Activated T-cell treated with anti-CD3 and anti-CD28 coated beads for 24 hours (primary cell): ENCODE measurements at regions not wholly inside any gene's neighbourhood (a gene's known extent, or its start where the extent isn't known, plus 50 kb on each side); places are given as distances from the start of the nearest gene placed in this dataset.

ENCODE experiments used
- DNase-seq: peaks from one replicate; pipeline ENCODE4 v3.0.0-alpha.2; 2020; ENCODE audit warnings: low read depth

DNA sequence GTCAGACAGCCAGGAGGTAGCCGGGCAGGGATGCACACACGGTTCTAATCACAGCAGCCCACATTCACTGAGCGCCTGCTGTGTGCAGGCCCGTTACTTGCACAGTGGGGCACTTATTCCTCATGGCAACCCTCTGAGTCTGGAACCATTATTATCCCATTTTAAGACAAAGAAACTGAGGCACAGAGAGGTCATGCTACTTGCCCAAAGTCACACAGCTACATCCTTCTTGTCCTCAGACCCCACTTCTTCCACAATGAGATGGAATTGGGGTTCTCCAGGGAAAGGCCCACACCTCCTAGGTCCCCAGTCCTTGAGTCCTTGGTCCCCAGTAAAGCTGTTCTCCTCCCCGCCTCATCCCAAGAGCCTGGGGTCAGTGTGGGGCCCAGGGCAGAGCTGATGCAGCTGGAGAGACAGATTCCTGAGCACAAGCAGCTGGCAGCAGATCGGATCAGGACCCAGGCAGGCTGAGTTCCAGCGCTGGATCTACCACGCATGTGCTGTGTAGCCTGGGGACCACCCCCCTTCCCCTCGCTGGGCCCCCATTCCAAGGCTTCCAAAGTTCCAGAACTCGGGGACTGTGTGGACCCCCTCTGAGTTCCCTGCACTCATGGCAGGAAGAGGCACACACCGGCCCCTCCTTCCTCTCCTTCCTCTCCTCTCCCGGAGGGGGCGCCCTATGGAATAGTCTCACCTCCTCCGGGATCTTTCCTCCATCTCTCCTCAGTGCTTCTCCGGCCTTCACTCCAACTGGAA lies 393.4 kb downstream of the MATN1 start:
- DNase-seq, result no peak

DNA sequence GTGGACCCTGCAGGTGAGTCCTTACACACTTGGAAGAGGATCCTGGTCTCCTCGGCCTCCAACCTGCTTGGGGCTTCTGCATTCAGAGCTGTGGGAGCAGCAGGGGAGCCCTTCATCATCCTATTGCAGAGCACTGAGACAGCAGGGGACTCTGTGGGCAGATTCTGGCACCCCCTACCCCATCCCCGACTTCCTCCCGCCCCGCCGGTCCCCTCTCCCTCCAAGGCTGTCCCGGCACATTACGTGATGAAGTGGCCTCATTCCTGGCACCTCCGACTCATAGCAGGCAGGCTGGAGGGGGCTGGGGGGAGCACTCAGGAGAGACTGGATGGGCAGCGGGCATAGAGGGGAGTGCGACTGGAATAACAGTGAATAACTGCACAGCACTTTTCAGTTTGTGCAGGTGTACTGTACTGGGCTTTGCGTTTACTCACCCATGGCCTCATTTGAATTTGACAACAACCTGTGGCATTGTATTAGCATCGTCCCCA lies 394.1 kb downstream of the MATN1 start:
- DNase-seq, result no peak

DNA sequence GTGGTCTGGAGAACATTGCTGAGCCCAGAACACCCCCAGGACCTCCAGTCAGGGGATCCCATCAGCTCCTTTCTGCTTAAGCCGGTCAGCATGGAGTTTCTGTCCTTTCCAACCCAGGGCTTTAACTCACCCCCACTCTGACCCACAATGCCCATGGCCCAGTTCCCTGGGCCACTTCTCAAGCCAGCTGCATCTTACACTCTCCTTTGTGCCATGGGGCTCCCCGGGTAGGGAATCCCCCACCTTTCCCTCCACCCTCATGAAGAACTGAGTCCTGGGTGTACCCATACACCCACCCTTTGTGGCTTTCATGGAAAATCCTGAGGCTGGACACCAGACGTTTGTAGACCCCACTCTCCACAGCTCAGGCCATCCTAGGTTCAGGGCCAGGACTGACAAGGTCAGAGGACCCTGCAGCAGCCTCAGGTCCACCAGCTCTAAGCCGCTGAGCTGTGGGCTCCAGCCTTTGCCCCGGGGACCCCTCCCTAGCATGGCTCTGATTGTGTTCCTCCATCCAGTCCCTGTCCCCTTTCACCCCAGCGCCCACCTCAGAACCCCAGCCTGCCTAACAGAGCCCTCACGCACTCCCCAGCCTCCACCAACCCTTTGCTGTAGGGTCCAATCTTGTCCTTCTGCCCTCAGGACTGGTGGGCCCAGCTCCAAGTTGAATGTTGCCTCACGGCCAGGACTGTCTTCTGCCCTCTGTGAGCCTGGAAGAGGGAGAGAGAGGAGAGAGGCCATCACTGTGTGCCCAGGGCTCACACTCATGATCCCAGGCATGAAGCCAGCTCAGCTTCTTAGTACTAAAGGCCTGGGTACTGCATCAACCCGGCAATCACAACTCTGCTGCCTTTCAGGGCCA lies 394.8 kb downstream of the MATN1 start:
- DNase-seq, result no peak

DNA sequence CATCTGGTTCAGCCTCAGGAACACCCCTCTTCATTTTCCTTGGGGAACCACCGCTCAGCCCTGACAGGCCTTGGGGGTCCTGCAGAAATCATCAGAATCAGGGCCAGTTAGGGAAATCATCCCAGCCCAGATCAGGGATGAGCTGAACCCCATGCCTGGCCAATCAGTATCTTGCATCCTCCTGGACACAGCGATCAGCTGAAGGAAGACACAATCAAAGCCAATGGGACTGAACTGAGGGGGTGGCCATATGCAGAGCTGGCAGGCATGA lies 395.4 kb downstream of the MATN1 start:
- no peak for DNase-seq

DNA sequence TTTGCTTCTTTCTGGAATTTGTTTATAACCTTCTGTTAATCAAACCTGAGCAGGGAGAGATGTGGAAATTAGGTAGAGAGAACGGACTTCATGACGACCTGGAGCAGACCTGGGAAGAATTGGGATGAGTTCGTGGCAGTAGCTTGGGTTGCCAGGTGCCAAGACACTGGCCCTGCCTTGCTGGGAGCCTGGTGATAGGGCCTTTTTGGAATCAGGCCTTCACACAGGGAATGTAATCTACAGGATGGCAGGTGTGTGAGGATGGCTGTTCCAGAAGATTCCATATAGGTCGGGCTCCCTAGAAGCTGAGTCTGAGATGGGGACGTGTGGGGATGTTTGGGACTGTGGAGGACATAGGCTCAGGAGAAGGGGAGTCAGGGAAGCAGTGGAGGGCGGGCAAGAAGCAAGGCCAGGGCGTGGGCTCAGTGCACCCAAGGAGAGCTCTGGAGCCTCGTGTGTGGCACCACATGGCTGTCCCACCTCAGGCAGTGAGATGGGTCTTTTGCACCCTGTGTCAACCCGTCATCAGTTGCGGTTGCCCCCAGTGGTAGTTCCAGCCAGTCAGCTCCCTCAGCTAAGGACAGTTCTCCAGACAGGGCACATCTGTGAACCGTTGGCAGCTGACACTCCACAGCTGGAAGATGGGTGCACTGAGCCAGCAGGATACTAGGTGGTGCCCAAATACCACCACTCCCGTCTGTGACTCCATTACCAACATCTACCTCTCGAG lies 395.9 kb downstream of the MATN1 start:
- DNase-seq, result no peak

DNA sequence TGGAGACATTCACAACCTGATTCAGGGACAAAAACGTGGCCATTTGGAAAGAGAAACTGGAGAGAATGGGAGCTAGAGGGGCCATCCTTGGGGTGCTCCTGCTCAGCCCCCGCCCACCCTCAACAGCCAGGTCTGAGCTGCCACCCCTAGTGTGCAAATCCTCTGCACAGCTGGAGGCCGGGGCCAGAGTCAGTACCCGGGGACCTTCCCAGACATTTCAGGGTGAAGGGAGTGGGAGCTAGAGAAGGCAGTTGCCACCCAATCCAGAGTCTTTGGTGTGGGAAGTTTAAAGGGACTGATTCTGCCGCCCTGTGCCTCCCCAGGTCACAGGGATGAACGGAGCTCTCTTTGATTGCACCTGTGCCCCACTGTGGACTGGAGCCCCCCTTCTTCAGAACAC lies 397.4 kb downstream of the MATN1 start:
- DNase-seq, result no peak

DNA sequence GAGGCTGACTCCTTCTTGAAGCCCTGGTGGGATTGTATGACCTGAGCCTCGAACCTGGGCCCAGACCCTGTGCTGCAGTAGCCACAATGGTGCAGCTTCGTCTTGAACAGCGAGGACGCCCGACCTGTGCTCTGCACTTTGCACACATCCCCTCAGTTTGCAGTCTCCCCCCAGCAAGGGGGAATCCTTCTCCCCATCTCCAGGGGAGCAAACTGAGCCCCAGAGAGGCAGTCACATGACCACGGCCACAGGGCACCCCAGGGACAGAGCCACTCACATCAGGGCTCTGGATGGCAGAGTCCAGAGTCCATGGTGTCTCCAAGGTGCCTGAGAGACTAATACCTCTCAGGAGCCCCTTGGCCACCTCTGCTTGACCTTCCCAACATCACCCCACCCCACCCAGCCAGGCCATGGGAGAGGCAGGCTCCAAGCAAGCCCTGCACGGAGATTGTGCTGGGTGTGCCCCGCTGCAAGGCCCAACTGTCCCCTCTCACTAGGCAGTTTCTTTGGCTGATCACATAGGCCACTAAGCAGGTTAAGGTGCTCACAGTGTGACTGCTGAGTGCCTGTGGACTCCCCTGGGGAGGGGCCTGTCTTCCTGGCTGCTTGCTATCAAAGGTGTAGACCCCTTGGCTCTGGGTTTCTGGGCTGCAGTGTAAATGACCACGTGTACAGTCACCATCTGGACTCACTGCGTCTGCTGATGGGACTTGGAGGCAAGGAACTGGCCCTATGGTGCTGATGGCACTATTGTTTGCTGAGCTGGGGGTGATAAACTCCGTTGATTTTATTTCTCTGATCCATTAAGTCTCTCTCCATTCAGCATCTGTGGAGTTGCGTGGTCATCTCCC lies 398.1 kb downstream of the MATN1 start:
- no peak for DNase-seq

DNA sequence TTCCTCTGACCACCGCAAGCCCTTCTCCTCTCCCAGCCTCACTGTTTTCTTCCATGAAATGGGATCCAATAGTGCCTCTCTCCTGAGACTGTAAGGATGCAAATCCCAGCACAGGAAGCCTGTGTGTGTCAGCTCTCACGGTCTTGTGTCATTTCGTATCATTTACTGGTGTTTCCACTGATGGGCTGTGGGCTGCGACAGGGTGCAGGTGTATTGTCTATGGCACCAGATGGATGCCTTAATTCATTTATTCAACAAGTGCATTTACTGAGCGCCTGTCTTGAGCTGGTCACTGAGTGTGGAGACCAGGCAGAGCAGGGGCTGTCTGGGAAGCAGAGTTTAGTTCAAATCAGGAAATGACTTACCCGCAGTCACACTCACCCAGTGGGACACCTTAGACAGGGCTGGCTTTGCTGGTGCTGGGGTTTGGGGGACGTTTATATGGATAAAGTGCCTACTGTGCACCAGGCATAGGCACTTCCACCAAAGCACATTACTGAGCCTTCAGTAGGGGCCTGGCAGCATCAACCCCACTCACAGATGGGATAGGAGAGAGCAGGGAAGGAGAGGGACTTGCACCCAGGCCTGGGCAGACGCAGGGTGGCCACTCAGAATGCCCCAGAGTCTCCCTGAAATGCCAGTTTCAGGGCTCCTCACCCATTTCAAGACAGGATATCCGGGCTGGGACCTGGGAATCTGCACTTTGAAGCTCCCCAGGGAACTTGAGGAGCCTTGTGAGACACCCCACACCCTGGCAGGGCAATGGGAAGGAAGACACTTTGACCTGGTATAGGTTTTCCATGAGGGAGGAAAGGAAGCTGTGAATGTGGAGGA lies 398.9 kb downstream of the MATN1 start:
- DNase-seq, result no peak

DNA sequence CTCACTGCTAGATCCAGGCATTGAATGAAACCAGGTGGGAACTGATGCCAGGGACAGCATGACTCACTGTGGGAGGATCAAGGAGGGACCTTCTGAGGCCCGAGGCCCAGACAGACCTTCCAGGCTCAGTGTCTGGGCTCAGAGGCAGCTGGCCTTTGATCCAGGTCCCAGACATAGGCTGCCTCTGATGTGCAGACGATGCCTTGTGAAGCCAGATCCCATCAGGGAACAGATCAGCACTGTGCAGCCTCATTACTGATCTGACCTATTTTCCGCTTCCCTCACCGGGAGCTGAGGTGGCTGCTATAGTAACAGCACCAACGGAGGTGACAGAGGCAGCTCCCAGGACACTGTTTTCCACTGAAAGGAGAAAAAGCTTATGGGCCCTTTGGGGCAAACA lies 399.5 kb downstream of the MATN1 start:
- no peak for DNase-seq

DNA sequence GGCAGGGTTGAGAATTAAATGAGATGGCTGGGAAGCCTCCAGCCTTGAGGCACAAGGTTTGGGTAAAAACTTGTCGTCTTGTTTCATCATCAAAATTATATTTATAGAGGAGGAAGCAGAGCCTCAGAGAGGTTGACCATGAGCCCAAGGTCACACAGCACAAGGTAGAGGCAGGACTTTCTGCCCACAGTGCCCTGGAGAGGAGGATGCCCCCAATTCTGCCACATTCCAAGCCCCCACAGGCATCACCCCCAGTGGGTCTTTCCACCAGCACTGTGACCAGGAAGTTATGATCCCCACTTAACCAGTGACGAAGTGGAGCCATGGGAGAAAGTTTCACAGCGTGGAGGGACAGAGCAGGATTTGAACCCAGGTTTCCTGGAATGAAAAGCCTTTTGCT lies 400.0 kb downstream of the MATN1 start:
- no peak for DNase-seq

DNA sequence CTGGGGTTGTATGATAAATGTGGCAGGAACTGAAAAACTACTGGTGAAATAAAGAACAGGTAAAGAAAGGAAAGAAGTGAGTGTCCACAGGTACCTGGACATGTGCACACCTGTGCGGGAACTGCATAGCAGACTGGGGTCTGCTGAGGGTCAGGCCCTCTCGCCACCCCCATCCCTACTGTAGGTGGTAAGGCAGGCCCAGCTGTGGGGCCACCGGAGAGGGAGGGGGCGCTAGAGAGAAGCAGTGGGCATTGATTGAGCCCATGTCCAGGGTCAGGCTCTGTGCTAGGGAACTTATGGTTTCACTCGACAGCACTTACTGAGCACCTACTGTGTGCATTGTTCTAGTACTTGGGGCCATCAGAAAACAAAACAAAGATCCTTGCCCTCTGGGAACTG lies 400.5 kb downstream of the MATN1 start:
- DNase-seq, result no peak

DNA sequence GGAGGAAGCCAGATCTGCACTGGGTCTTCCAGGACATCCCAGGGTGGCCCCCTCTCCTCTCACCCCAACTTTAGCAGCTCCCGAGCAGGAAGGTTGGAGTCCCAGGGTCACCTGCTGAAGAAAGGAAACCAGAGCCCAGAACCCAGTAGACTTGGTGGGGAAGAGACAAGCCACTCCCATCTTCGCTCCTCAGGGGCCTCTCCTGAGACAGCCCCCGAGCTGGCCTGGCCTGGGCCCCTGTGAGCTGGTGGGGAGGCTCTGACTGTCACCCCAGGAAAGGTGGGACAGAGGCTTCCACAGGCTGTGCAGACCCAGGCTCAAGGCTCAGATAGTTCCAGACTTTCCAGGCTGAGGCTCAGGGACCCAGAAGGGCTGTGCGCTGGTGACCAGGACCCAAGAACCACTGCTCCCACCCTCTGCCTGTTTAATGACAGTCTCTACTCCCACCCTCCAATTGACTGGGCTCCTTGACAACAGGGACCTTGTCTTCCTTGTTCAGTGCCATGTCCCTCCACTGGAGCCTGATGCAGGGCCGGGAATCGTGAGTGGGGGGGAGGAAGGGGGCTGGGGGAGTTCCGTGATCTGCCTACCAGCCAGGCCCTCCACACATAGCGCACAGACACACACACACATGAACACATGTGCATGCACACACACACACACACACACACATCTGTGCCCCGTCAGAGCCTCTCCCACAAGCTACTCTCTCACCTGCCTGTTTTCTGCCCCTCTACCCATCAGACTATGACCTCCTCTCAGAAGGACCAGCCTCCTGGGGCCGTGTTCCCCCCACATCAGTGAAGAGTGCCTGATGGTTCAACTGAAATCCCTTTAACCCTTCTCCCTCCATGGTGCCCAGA lies 401.2 kb downstream of the MATN1 start:
- DNase-seq, result no peak

DNA sequence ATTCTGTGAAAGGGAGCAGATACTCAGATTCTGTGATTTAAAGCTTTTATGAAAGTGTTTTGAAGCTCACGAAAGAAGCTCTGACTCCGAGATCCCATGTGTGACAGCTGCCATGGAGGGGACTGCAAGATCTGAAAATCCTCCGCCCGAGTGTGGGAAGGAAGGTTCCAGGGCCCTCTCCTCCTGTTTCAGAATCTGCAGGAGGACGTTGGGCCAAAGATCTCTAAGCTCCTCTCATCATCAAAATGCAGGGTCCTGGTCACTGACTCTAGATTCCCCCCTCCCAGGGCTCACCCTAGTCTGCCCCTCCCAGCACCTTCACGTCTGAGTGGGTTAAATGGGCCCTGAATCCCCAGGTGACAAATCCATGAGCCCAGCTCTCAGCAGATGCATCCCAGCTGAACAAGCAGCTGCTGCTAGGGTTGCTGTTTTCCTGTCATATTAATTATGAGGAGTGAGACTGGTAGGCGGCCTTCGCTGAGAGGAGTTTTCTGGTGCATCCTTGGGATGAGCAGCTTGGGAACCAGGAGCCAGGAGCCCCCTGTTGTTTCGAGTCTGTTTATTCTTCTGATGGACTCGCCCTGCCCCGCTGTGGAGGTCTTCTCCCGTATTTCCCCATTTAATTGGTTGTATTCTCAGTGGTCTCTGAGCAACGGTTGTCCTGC lies 402.0 kb downstream of the MATN1 start:
- no peak for DNase-seq

DNA sequence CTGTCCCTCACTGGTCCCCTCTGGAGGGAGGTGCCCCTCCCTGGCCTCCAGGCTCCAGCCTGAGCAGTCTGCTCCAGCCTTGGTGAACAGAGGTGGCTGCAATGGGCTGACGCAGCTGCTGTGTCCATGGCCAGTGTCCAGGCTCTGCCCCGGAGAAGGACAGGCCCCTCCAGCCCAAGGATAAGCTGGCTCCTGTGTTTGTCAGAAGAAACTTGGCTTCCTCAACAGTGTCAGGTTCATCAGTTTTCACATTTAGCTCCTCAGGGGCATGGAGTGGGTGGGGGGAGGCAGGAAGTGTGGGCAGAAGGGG lies 402.8 kb downstream of the MATN1 start:
- no peak for DNase-seq

DNA sequence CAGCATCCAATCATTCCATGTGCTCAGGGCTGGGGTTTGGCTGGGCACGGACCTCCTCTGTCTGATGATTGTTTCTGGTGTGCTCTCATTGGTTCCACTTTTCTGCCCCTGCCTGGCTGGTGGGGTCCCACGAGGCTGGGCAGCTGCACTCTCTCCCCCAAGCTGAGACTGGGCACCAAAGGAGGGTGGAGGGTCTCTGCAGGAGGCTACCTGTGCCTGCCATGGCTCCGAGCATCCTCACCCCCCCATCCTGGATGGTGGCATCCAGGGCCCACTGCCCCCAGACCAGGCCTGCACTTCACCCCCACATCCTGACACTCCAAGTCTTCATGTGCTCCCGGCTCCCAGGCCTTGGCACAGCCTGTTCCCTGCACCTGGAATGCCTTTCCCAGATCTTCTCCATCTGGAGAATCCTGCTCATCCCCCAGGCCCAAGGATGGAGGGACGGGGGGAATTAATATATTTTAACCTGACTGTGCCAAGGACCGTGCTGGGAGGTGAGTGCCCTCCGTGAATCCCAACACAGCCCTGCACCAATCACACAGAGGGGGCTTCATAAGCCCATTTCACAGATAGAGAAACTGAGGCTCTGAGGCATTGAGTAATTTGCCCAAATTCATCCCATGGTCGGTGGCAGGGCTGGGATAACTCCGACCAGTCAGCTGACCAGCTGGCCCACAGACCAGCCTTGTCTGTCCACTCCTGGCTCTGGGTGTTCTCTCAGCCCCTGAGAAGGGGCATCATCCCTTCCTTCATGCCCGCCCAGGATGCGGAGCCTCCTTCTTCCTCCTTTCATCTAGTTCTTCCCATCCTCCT lies 403.4 kb downstream of the MATN1 start:
- no peak for DNase-seq

DNA sequence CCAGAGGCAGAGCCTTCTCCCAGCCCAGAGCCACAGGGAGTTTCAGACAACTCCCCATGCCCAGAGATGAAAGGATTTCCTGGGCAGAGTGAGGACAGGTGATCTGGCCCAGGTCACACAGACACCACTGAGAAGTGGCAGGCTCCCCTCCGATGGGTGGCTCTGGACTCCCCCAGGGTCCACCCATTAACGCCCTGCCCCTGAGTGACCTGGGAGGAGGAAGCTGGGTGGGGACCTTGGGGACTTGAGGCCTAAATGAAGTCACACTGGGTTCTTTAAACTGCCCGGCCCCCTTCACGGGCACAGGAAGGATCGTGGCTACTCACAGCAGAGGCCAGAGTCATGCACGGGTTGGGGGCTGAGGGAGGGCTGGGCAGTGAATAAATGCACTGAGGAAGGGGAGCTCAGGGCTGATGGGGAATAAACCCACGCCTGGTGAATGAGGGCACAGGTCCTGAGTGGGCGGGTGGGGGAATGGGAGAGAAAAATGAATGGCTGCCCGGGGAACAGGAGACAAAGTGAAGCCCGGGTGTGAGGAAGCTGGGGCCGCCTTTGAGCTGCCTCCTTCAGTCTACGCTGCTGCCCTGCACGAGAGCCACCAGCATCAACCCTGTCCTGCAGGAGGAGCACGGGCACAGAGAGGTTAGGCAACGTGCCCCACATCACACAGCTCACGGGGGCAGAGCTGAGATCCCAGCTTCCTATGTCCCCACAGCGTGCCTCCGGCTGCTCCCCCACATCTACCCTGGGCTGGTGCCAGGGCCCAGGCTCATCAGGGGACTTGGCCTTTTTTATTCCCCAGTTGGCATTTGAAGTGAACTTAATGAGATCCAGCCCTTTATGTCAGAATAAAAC lies 404.3 kb downstream of the MATN1 start:
- no peak for DNase-seq

DNA sequence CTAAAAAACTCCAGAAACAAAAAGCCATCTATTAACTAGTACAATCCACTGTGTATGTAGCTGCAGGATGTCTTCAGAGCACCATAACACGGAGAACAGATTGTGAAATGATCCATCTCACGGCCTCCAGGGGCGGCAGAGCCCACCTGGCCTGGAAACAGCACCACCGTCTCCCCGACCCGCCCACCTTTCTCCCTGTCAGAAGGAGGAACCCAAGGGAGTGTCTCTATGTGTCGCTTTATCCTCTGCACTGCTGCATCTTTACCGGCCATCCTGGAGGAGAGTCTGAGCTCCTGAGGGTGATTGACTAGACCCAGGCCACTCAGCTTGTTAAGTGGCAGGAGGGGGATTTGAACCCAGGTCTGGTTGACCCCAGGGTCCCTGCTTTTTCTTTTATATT lies 405.0 kb downstream of the MATN1 start:
- DNase-seq, result no peak

DNA sequence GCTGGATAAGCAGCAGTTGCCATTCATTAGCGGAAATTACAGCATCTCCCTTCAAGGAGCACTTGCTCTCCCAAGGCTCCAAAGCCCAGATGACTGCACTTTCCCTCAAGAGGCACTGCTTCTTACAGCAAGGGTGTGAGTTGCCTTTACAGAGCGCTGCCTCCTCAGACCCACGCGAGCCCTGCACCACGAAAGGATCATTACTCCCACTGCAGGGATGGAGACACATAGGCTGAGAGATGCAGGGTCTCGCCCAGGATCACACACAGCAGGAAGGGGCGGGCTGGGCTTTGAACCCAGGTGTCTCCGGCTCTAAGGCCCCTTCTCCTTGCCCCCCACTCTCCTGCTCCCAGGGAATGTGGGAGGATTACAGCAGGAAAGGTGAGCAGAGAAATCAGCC lies 405.5 kb downstream of the MATN1 start:
- no peak for DNase-seq
